HG02870 (cell line): ENCODE measurements at regions not wholly inside any gene's neighbourhood (a gene's known extent, or its start where the extent isn't known, plus 50 kb on each side); places are given as distances from the start of the nearest gene placed in this dataset.

ENCODE experiments used
- ATAC-seq: cut with Tn5 transposase; IDR thresholded peaks from one replicate; pipeline ENCODE4 v1.9.1; 2021; ENCODE audit warnings: mild to moderate bottlenecking, moderate library complexity; ENCODE audit not compliant: unreplicated experiment

- no peak for ATAC-seq
These were observed 418.8 kb upstream of the NR2F2 start for GRCh38 chr15:95911570-95912279.

DNA sequence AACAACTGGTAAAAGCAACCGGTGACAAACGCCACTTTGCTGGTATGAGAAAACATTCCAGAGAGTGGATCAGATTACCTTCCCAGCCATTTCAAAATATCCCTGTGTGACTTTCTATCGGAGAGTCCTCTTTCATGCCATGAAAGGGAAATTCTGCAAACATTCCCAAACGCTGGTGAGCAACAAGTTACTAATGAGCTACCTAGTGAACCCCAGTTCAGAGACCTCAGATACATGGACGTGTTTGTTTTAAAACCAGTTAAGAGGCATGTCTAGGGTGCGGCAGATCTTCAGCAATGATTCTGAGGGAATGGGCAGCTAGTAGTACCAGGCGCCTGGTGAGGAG lies 418.2 kb upstream of the NR2F2 start:
- ATAC-seq, result no peak

- ATAC-seq, result no peak
These were observed 417.8 kb upstream of the NR2F2 start for GRCh38 chr15:95912728-95913127.

- ATAC-seq, result no peak
These were observed 413.9 kb upstream of the NR2F2 start for GRCh38 chr15:95916568-95916967.

DNA sequence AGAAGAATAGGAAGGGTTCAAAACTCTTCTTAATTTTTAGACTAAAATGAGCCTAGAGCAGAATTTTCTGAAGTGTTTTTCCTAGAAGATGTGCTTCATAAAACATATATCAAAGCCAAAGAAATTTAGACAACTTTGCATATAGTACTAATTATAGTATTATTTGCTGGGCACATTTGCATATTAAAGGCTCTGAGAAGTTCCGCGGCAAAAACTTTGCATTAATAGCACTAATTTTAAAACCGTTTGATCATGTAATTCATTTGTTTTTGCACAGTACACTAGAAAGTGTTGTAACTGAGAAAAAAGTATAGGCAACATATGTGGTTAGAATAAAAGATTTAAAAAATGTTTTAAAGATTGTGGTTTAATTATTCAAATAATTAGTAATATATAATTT lies 412.0 kb upstream of the NR2F2 start:
- ATAC-seq, result no peak

- no peak for ATAC-seq
These were observed 411.0 kb upstream of the NR2F2 start for GRCh38 chr15:95919460-95919859.

GRCh38 chr15:95921404-95921803 lies 409.1 kb upstream of the NR2F2 start:
- ATAC-seq, result no peak

- ATAC-seq, result no peak
These were observed 408.1 kb upstream of the NR2F2 start for GRCh38 chr15:95922431-95922830.

GRCh38 chr15:95923792-95924191 lies 406.7 kb upstream of the NR2F2 start:
- ATAC-seq, result no peak

DNA sequence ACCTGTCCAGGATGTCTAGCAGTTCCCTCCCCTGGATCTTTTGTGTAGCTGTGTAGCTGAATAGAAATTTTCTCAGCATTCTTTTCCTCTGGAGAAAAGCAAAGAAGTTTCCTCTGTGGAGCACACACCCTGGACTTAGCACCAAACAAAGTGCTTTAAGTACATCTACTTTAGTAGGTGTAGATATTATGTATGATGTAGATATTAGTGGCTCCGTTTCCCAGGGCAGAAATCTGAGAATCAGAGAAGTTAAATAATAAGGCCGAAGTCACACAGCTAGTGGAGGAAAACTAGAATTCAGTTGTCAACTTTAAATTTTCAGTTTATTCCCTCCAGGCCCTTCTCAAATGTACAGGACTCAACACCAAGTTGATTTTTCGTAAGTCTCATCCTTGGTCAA lies 401.7 kb upstream of the NR2F2 start:
- ATAC-seq, result no peak

DNA sequence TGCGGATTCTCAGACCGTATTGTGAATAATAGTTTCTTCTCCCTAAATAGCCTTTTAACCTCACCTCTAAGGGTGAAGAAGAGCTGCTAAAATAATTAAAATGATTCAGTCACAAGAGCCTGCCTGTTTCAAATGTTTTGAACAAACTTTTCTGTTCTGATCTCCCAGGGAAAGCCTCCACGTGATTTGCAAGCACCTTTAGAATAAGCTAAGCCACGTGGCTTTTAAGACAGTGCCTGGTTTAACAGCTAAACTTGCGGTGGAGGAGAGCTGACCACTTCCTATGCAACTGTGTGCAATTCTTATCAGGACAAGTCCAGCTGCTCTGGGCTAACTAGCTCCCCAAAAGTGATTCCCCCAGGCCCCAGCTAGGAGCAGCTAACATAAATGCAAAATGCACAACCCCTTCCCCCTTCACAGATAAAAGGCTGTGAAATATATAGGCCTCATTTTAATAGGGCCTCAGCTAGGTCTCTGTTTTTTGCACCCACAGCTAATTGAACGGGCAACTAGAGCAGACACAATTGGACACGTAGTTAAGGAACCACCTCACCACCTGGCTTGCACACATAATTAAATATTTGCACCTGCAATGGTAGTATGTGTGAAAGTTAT lies 401.2 kb upstream of the NR2F2 start:
- ATAC-seq, result peak; percentile 73

DNA sequence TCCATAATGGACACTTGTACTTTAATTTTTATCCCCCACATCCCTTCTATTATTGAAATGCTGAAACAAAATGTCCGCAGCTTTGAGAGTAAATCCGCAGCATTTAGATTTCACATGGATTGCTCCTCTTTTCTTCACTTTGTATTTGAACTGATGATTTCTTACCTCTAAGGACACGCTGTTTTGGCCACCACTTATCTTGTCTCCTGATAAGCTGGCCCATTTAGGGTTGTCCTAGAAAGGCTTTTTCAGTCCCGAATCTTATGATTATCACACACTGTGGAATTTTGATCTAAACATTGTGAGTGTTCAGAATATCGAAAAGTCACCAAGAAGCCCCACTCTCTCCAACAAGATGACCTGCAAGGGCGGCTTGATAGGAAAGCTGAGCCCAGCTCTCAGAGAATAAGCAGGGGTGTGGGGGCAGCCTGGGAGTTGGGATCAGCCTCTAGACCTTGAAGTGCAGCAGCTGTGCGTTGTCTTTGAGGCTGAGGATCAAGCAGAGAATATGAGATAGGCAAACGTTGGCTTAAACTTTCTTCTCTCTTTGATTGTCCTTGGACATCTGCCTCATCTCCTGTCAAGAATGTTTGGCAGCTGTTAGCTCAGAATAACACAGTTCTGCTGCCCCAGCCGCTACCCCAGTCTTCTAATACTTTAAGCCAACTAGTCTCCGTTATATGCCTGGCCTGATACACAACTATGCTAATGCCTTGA lies 399.7 kb upstream of the NR2F2 start:
- ATAC-seq, result no peak

DNA sequence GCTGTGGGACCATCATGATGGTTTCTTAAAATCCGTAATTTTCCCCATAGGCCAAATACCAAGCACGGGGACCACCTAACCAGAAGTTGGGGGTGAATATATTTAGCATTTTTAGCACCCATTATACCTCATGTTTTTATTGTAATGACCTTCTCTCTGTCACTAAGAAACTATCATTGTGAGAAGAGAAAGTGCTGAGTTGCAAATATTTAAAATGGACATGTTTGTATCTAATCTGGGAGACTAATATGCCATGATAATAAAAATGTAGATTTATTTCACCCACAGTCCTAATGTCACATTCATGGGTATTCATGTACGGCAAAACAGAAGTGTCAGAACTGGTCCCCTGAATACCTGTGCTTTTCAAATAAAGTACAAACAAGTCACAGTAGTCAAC lies 398.9 kb upstream of the NR2F2 start:
- no peak for ATAC-seq

DNA sequence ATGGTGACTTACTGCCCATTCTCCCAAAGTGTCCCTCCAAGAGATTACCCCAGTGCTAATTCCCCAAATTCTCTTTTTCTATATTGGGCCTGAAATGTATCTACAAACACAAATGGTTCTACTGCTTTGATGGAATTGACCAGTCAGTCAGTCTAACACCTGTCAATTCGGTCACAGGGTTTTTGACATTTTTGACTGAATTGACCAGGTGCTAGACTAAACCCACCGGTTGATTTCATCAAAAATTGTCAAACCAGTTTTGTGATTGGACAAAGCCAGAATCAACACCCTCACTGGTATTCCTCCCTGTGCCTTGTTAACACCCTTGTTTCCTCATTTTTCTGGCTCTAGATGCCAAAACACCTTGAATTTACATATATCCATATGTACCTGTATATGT lies 398.4 kb upstream of the NR2F2 start:
- ATAC-seq, result no peak

DNA sequence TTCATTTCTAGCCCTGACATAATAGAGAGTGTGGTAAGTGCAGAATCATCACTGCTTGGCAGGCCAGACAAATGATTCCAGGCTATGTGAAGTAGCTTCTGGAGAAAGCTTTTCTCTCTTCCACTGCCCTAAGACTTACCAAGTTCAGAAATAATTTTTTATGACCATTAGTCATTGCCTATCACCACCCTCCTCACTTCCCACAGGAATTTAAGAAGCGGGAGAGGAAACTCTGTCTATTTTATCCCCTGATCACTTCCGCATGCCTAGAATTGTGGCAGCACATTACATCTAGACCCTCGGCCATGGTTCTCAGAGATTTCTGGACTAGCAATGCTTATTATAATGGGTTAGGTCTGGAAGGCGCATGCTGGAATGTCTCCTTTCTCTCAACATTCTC lies 397.8 kb upstream of the NR2F2 start:
- ATAC-seq, result no peak

DNA sequence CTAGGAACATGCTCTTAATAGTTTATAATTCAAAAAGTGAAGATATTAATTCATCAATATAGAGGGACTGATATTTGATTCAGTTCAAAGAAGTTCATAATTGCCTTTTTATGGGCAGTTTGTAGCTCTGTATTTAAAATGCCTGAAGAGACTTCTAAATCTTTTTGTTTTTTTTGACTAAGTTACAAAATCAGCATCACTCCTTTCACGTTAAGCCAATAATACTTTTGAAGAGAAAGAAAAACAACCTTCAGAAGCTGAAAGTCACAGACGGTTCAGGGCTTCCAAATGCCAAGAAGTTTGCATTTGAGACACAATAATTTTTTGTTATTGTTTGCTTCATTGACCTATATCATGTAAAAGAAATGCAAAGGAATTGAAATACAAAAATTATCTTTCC lies 394.6 kb upstream of the NR2F2 start:
- ATAC-seq, result no peak

GRCh38 chr15:95937128-95937528 lies 393.4 kb upstream of the NR2F2 start:
- no peak for ATAC-seq

- no peak for ATAC-seq
These were observed 390.0 kb upstream of the NR2F2 start for GRCh38 chr15:95940431-95940985.

DNA sequence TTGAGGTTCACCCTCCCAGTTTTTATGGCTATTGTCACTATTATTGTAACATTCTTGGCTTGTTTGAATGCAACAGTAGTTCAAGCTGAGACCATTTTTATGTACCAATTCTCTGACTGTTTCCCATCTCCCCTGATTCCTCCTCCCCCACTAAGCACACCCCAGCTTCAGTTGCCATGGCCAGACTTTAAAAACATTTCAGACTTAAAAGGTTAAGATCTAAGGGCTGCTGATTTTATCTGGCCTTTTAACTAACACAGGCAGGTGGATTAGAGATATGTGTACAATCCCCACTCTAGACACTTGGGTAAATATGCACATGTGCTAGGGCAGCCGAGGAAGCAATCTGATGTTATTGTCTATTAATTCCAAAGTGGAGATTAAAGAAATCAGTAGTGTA lies 386.3 kb upstream of the NR2F2 start:
- ATAC-seq, result no peak

DNA sequence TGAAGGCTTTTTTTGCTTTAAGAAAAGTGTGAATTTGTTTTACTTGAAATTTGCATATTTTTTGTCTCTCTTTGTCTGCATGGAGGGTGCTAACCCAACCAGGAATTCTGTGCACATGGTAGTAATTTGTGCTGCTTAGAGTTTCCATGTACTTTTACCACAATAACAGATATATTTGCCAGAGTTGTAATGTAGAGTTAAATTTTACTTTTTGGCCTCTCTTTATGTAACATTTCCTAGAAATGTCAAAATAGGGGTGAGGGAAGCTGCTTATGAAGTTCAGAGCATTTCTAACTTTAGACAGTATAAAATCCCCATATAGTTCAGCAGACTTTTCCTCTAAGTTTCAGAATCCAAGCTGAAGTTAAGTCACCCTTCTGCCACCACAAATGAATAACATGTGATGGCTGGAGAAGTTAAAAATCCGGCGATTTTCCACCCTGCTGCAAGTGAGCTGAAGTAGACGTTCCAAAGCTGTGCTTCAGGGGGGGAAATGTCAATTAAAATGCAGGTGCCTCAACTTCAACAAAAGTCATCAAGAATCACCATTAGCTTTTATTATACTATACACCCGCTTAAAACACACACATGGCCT lies 385.7 kb upstream of the NR2F2 start:
- no peak for ATAC-seq

DNA sequence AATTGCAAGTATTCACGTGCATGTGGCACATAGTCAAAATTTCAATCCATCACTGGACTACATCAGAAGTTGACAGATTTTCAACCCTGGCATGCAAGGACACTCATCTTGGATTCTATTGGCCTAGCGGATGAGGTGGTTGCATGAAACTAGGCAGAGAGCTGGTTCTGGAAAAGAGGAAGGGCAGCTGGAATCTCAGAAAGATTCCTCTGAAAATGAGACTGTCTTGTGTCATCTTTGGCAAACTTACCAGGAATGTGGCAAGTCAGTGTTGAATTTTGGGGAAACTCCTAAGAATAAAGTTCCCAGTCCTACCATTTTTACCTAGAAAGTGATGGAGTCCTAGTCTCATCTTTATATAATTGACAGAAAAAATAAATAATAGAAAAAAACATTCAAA lies 384.3 kb upstream of the NR2F2 start:
- ATAC-seq, result no peak

DNA sequence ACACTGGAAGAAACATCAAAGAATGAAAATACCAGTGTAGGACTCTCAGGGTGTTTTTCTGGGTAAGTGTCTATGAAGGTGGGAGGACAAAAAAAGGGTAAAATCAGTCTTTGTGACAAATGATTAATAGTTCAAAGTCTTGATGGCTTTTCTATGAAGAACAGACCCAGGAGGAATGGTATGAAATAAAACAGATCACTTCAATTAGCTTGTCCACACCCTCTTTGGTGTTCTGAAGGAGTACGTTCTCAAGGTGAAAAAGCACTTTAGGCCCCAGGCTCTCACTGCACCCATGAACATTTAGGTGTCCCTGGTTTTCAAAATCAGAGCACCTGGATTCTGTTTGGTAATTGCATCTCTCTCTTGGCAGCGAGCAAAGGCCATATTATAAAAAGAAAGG lies 383.6 kb upstream of the NR2F2 start:
- no peak for ATAC-seq
